ENCODE measurements at regions not wholly inside any gene's neighbourhood (a gene's known extent, or its start where the extent isn't known, plus 50 kb on each side); places are given as distances from the start of the nearest gene placed in this dataset.

GRCh38 chr18:37734406-37734805 is 168.8 kb upstream of the CELF4 start:
- no peak for DNase-seq (ENCODE audit: low read depth in 2 of 2)
- H3K4me3 ChIP-seq (replicated peaks in 1 of 2; ENCODE audit: low read depth in 2 of 2, low read length in 2 of 2) = no peak overlapping the region
- TF ChIP-seq, protein P1, sequence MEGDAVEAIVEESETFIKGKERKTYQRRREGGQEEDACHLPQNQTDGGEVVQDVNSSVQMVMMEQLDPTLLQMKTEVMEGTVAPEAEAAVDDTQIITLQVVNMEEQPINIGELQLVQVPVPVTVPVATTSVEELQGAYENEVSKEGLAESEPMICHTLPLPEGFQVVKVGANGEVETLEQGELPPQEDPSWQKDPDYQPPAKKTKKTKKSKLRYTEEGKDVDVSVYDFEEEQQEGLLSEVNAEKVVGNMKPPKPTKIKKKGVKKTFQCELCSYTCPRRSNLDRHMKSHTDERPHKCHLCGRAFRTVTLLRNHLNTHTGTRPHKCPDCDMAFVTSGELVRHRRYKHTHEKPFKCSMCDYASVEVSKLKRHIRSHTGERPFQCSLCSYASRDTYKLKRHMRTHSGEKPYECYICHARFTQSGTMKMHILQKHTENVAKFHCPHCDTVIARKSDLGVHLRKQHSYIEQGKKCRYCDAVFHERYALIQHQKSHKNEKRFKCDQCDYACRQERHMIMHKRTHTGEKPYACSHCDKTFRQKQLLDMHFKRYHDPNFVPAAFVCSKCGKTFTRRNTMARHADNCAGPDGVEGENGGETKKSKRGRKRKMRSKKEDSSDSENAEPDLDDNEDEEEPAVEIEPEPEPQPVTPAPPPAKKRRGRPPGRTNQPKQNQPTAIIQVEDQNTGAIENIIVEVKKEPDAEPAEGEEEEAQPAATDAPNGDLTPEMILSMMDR (IDR thresholded peaks at IDR 0.05; ENCODE audit: low read depth, low read length) = no peak

DNA sequence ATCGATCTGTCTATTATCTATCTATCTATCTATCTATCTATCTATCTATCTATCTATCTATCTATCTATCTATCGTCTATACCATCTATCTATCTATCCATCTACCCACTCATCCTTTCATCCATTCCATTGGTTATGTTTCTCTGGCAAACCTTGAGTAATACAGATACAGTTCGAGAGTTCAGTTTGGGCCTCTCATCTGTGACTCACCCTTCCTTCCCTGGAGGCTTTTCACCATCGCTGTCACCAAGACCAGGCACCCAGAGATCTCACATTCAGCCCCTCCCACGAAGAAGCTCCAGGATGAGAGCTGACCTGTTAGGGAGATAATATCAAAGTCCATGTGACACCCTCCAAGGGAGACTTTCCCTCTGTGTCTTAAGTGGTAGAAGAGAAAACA is 164.1 kb upstream of the CELF4 start:
- TF ChIP-seq, protein P1 (IDR thresholded peaks at IDR 0.05; ENCODE audit: low read depth, low read length) = no peak
- H3K4me3 ChIP-seq (replicated peaks in 1 of 2; ENCODE audit: low read depth in 2 of 2, low read length in 2 of 2) = no peak overlapping the region
- DNase-seq (ENCODE audit: low read depth in 2 of 2) = no peak

DNA sequence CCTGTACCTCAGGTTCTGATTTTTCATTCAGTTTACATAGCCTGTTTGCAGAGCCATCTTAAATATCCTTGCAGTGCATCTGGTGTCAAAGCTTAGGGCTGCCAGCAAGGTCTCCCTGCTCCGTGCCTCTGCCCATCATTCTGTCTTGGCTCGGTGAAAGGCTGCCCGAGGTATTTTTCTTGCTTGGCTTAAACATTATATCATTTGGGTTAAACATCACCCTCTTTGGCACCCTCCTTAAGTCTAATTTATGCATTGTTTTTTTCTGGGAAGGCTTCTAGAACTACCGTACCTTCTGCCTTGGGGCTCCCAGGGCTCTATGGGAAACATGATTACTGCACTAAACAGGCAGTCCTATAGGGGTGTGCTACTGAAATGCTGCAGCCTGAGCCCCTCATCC is 158.6 kb upstream of the CELF4 start:
- TF ChIP-seq, protein P1 (IDR thresholded peaks at IDR 0.05; ENCODE audit: low read depth, low read length) = no peak
- no peak for DNase-seq (ENCODE audit: low read depth in 2 of 2)
- no peak overlapping the region for H3K4me3 ChIP-seq (replicated peaks in 1 of 2; ENCODE audit: low read depth in 2 of 2, low read length in 2 of 2)

GRCh38 chr18:37721544-37722522 is 156.2 kb upstream of the CELF4 start:
- DNase-seq (ENCODE audit: low read depth in 2 of 2) = peak in 1 of 2 donors; percentile 32
- TF ChIP-seq, protein P1 (IDR thresholded peaks at IDR 0.05; ENCODE audit: low read depth, low read length) = no peak
- no peak overlapping the region for H3K4me3 ChIP-seq (replicated peaks in 1 of 2; ENCODE audit: low read depth in 2 of 2, low read length in 2 of 2)

DNA sequence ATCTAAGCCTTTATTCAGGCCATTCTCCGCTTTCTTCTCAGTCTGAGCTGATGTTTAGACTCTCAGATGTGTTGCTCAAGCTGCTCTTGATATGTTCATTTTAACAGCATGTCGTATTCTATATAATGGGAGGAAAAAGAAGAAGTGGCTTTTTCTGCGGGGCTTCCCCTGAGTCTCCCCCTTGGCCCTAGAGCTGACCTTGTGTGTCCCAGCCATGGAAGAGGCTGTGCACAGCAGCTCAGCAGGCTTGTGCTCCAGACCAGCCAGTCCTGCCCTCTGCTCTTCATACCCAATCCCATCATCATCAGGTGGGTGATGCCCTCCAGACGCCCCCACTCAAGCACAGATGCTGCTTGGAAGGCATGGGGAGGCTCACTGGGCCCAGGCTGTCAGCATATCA is 155.1 kb upstream of the CELF4 start:
- H3K4me3 ChIP-seq (replicated peaks in 1 of 2; ENCODE audit: low read depth in 2 of 2, low read length in 2 of 2) = no peak overlapping the region
- DNase-seq (ENCODE audit: low read depth in 2 of 2) = no peak
- TF ChIP-seq, protein P1 (IDR thresholded peaks at IDR 0.05; ENCODE audit: low read depth, low read length) = no peak

DNA sequence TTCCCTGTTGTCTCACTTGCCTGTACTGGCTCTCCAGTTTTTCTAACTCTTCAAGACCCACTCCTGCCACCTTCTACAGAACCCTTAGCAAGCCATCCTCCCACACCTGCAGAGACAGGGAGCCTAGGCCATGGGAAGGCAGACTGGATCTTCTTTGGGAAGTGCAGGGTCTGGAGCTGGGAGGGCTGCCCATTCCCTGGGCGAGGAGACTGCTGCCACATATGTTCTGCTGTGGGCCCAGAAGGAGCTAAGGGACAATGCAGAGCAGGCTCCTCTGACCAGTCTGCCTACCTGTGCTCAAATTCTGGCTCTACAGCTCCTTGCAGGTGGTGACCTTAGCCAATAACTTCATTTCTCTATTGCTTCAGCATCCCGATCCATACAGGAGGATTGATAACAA is 152.1 kb upstream of the CELF4 start:
- TF ChIP-seq, protein P1 (IDR thresholded peaks at IDR 0.05; ENCODE audit: low read depth, low read length) = no peak
- H3K4me3 ChIP-seq (replicated peaks in 1 of 2; ENCODE audit: low read depth in 2 of 2, low read length in 2 of 2) = no peak overlapping the region
- DNase-seq (ENCODE audit: low read depth in 2 of 2) = no peak
